ENCODE measurements at regions not wholly inside any gene's neighbourhood (a gene's known extent, or its start where the extent isn't known, plus 50 kb on each side); places are given as distances from the start of the nearest gene placed in this dataset.

DNA sequence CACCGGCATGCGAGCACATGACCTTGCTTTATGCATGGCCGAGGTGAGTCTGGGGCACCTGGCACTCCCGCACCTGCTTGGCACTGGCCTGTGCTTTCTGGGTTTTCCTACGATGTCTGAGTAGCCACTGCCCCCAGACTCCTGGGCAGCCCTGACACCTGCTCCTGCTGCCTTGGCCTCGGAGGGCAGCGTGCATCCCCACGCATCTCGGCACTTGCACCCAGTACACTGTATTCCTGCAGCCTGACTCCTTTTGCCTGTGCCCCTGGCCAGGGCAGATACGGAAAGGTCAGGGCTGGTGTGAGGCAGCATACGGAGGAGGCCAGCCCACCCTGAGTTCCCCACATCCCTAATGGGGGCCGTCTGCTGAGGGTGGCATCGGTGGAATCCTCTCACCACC lies 340.6 kb downstream of the TEX29 start:
- H3K9me3 ChIP-seq (ENCODE audit: control insufficient read depth in 4 of 4, insufficient read depth in 3 of 4, low read length in 3 of 4) = no peaks in the 10 kb centered on the region
- H3K4me3 ChIP-seq = no peak overlapping the region
- H3K9ac ChIP-seq (ENCODE audit: insufficient read depth in 1 of 2, low read length in 2 of 2) = no peak overlapping the region
- ATAC-seq (ENCODE audit: insufficient read depth, low FRiP score) = no peak
- no peaks in the 10 kb centered on the region for H3K36me3 ChIP-seq (ENCODE audit: control insufficient read depth in 4 of 4, insufficient read depth in 4 of 4, low read length in 4 of 4)
- TF ChIP-seq, protein P1, sequence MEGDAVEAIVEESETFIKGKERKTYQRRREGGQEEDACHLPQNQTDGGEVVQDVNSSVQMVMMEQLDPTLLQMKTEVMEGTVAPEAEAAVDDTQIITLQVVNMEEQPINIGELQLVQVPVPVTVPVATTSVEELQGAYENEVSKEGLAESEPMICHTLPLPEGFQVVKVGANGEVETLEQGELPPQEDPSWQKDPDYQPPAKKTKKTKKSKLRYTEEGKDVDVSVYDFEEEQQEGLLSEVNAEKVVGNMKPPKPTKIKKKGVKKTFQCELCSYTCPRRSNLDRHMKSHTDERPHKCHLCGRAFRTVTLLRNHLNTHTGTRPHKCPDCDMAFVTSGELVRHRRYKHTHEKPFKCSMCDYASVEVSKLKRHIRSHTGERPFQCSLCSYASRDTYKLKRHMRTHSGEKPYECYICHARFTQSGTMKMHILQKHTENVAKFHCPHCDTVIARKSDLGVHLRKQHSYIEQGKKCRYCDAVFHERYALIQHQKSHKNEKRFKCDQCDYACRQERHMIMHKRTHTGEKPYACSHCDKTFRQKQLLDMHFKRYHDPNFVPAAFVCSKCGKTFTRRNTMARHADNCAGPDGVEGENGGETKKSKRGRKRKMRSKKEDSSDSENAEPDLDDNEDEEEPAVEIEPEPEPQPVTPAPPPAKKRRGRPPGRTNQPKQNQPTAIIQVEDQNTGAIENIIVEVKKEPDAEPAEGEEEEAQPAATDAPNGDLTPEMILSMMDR (IDR thresholded peaks at IDR 0.05; ENCODE audit: control extremely low read depth, extremely low read depth) = no peak
- peaks cover 0 to 5% (median 0%) of the 10 kb centered on the region in 5 donors for H3K4me1 ChIP-seq (ENCODE audit: control insufficient read depth in 5 of 5, insufficient read depth in 5 of 5, low read length in 5 of 5)
- H3K27ac ChIP-seq (ENCODE audit: low read depth in 1 of 2, low read length in 1 of 2) = no peak overlapping the region
- DNase-seq = no peak
- 86 to 87% methylated on average over 13 of the region's 13 CpGs for WGBS, 2 donors
- H3K27me3 ChIP-seq (ENCODE audit: control insufficient read depth in 3 of 3, insufficient read depth in 3 of 3, low read length in 2 of 3) = peaks cover 0 to 6% (median 5%) of the 10 kb centered on the region in 3 donors

DNA sequence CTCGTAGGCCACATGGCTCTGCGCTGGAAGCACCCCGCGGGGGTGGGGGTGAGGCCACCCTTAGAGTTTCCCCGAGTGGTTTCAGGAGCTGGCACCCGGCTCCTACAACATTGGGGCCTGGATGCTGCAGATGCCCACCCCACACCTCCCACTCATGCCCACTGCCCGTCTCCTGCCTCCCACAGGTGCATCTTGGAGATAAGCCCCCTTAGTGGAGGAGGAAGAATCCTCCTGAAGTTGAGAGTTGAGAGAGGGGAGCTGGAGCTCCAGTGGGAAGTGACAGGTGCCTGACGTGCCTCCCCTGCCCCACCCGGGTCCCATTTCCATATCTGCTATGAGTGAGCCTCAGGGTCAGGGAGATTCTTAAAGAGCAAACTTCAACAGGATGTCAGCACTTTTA lies 341.3 kb downstream of the TEX29 start:
- no peak overlapping the region for H3K4me3 ChIP-seq
- WGBS, 2 donors = 85 to 89% methylated on average over 9 of the region's 9 CpGs
- DNase-seq (no peak), ATAC-seq (ENCODE audit: insufficient read depth, low FRiP score) (no peak)
- H3K9ac ChIP-seq (ENCODE audit: insufficient read depth in 1 of 2, low read length in 2 of 2) = no peak overlapping the region
- peaks cover 0 to 5% (median 0%) of the 10 kb centered on the region in 5 donors for H3K4me1 ChIP-seq (ENCODE audit: control insufficient read depth in 5 of 5, insufficient read depth in 5 of 5, low read length in 5 of 5)
- H3K9me3 ChIP-seq (ENCODE audit: control insufficient read depth in 4 of 4, insufficient read depth in 3 of 4, low read length in 3 of 4) = peaks cover 0 to 4% (median under 1%) of the 10 kb centered on the region in 4 donors
- H3K27me3 ChIP-seq (ENCODE audit: control insufficient read depth in 3 of 3, insufficient read depth in 3 of 3, low read length in 2 of 3) = peaks cover 0 to 11% (median 9%) of the 10 kb centered on the region in 3 donors
- H3K36me3 ChIP-seq (ENCODE audit: control insufficient read depth in 4 of 4, insufficient read depth in 4 of 4, low read length in 4 of 4) = no peaks in the 10 kb centered on the region
- TF ChIP-seq, protein P1 (IDR thresholded peaks at IDR 0.05; ENCODE audit: control extremely low read depth, extremely low read depth) = no peak
- no peak overlapping the region for H3K27ac ChIP-seq (ENCODE audit: low read depth in 1 of 2, low read length in 1 of 2)

DNA sequence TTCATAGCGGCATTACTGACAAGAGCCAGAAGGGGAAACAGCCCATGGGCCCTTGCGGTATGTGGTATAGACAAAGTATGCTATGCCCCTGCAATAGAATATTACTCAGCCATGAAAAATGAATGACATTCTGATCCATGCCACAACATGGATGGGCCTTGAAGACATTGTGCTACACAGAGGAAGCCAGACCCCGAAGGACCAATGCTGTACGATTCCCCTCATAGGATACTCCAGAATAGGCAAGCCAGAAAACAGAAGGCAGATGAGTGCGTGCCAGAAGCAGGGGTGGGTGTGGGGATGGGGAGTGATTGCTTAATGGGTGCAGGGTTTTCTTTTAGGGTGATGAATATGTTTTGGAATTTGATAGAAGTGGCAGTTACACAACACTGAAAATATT lies 342.0 kb downstream of the TEX29 start:
- 91 to 92% methylated on average over 5 of the region's 5 CpGs for WGBS, 2 donors
- no peak overlapping the region for H3K27ac ChIP-seq (ENCODE audit: low read depth in 1 of 2, low read length in 1 of 2)
- H3K4me3 ChIP-seq = no peak overlapping the region
- H3K36me3 ChIP-seq (ENCODE audit: control insufficient read depth in 4 of 4, insufficient read depth in 4 of 4, low read length in 4 of 4) = no peaks in the 10 kb centered on the region
- H3K9ac ChIP-seq (ENCODE audit: insufficient read depth in 1 of 2, low read length in 2 of 2) = no peak overlapping the region
- TF ChIP-seq, protein P1 (IDR thresholded peaks at IDR 0.05; ENCODE audit: control extremely low read depth, extremely low read depth) = no peak
- DNase-seq = no peak
- peaks cover 0 to 4% (median under 1%) of the 10 kb centered on the region in 4 donors for H3K9me3 ChIP-seq (ENCODE audit: control insufficient read depth in 4 of 4, insufficient read depth in 3 of 4, low read length in 3 of 4)
- peaks cover 0 to 5% (median 0%) of the 10 kb centered on the region in 5 donors for H3K4me1 ChIP-seq (ENCODE audit: control insufficient read depth in 5 of 5, insufficient read depth in 5 of 5, low read length in 5 of 5)
- peaks cover 0 to 11% (median 9%) of the 10 kb centered on the region in 3 donors for H3K27me3 ChIP-seq (ENCODE audit: control insufficient read depth in 3 of 3, insufficient read depth in 3 of 3, low read length in 2 of 3)
- ATAC-seq (ENCODE audit: insufficient read depth, low FRiP score) = no peak

DNA sequence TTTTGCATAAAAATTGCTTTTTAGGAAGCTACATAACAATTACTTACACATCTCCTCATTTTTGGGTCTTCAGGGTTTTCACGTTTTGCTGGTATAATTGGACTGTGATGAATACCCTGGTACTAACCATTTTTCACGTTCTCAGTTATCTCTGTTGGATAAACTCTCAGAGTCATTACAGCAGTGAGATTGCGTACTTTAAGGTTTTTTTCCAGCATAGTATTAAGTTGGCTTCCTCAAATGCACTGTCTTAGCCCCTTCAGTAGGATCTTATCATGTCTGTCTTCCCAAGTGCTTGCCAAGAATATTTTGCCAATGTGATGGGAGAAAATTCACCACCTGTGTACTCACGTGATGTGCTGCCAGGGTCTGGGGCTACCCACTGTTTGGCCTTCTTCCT lies 342.5 kb downstream of the TEX29 start:
- H3K36me3 ChIP-seq (ENCODE audit: control insufficient read depth in 4 of 4, insufficient read depth in 4 of 4, low read length in 4 of 4) = no peaks in the 10 kb centered on the region
- no peak for ATAC-seq (ENCODE audit: insufficient read depth, low FRiP score)
- peaks cover 0 to 11% (median 9%) of the 10 kb centered on the region in 3 donors for H3K27me3 ChIP-seq (ENCODE audit: control insufficient read depth in 3 of 3, insufficient read depth in 3 of 3, low read length in 2 of 3)
- H3K9ac ChIP-seq (ENCODE audit: insufficient read depth in 1 of 2, low read length in 2 of 2) = no peak overlapping the region
- no peak overlapping the region for H3K4me3 ChIP-seq
- 55 to 75% methylated on average over 4 of the region's 4 CpGs for WGBS, 2 donors
- DNase-seq = no peak
- TF ChIP-seq, protein P1 (IDR thresholded peaks at IDR 0.05; ENCODE audit: control extremely low read depth, extremely low read depth) = no peak
- no peak overlapping the region for H3K27ac ChIP-seq (ENCODE audit: low read depth in 1 of 2, low read length in 1 of 2)
- H3K9me3 ChIP-seq (ENCODE audit: control insufficient read depth in 4 of 4, insufficient read depth in 3 of 4, low read length in 3 of 4) = peaks cover 0 to 4% (median under 1%) of the 10 kb centered on the region in 4 donors
- peaks cover 0 to 2% (median 0%) of the 10 kb centered on the region in 5 donors for H3K4me1 ChIP-seq (ENCODE audit: control insufficient read depth in 5 of 5, insufficient read depth in 5 of 5, low read length in 5 of 5)
